GM13976 (cell line): ENCODE measurements at regions not wholly inside any gene's neighbourhood (a gene's known extent, or its start where the extent isn't known, plus 50 kb on each side); places are given as distances from the start of the nearest gene placed in this dataset.

Experiments
- DNase-seq: peaks from one replicate; pipeline ENCODE4 v3.0.0; 2012; ENCODE audit warnings: low spot score
- CTCF ChIP-seq: IDR thresholded peaks from 2 replicates; pipeline ENCODE4 v1.5.1; 2012; ENCODE audit warnings: borderline replicate concordance, mild to moderate bottlenecking; ENCODE audit not compliant: insufficient read depth; ENCODE audit errors: extremely low read depth, missing control alignments, control extremely low read depth
- in situ Hi-C: fragments of 300-500 bp; cut with MboI; formaldehyde crosslinking; loops from one replicate; pipeline ENCODE4 v1.12.0; 2022; ENCODE audit warnings: low sequenced_read_pairs, mixed read lengths, inconsistent platforms; ENCODE audit not compliant: unreplicated experiment

GRCh38 chr21:35323947-35324346 lies 274.8 kb upstream of the RUNX1 start:
- TF ChIP-seq CTCF, result no peak
- in situ Hi-C loops, result no loop called here
- DNase-seq, result no peak

GRCh38 chr21:35321322-35322200 lies 272.5 kb upstream of the RUNX1 start:
- peak; percentile 26 for DNase-seq
- in situ Hi-C loops, result no loop called here
- TF ChIP-seq CTCF, result no peak

- no peak for TF ChIP-seq CTCF
- in situ Hi-C loops, result no loop called here
- no peak for DNase-seq
Measured at GRCh38 chr21:35319684-35320283, 270.7 kb upstream of the RUNX1 start.

- in situ Hi-C loops, result no loop called here
- DNase-seq, result no peak
- no peak for TF ChIP-seq CTCF
Measured at GRCh38 chr21:35316933-35317332, 267.8 kb upstream of the RUNX1 start.

GRCh38 chr21:35316456-35316855 lies 267.4 kb upstream of the RUNX1 start:
- no peak for DNase-seq

More at GRCh38 chr21:35316456-35316855, 267.4 kb upstream of the RUNX1 start:
- TF ChIP-seq CTCF, result no peak
- in situ Hi-C loops, result no loop called here
